Mucosa of descending colon (tissue), 3 donors: ENCODE measurements at regions not wholly inside any gene's neighbourhood (a gene's known extent, or its start where the extent isn't known, plus 50 kb on each side); places are given as distances from the start of the nearest gene placed in this dataset.

Experiments used
- ATAC-seq: fragments of 200-7000 bp; cut with Tn5 transposase; one replicate; pipeline ENCODE4 v1.9.1; 2020; ENCODE audit warnings: mild to moderate bottlenecking, moderate library complexity
- DNase-seq, 3 donors: peaks; one replicate each; pipeline ENCODE4 v3.0.0-alpha.2; 2020
- H3K36me3 ChIP-seq: fragments of 200-600 bp; one replicate; pipeline ENCODE4 v1.8.0; 2021; ENCODE audit warnings: low read depth, mild to moderate bottlenecking
- H3K4me1 ChIP-seq: fragments of 200-600 bp; one replicate; pipeline ENCODE4 v1.8.0; 2021; ENCODE audit warnings: low read depth, mild to moderate bottlenecking
- H3K4me3 ChIP-seq: fragments of 200-600 bp; one replicate; pipeline ENCODE4 v1.8.0; 2021; ENCODE audit warnings: mild to moderate bottlenecking
- H3K9me3 ChIP-seq: fragments of 200-600 bp; one replicate; pipeline ENCODE4 v1.8.0; 2021; ENCODE audit warnings: mild to moderate bottlenecking
- intact Hi-C, 2 donors: fragments of 100-400 bp; cut with DNase I in 1 of 2; cut with micrococcal nuclease in 1 of 2; formaldehyde crosslinking; loops; one replicate each; pipeline versions ENCODE4 v1.11.0 to v1.11.1; 2022; cut with DNase I, micrococcal nuclease
- TF ChIP-seq, protein P1 (sequence below): fragments of 200-600 bp; IDR thresholded peaks from one replicate; pipeline ENCODE4 v1.8.0; 2022; ENCODE audit warnings: antibody characterized with exemption, mild to moderate bottlenecking
- donor health status: DM: no; HTN: no; CAD: no; lungs with moderate emphysema.
- donor health status: DM: no; HTN: no; CAD: no.
- donor health status: DM: no; HTN: yes; CAD: no.

DNA sequence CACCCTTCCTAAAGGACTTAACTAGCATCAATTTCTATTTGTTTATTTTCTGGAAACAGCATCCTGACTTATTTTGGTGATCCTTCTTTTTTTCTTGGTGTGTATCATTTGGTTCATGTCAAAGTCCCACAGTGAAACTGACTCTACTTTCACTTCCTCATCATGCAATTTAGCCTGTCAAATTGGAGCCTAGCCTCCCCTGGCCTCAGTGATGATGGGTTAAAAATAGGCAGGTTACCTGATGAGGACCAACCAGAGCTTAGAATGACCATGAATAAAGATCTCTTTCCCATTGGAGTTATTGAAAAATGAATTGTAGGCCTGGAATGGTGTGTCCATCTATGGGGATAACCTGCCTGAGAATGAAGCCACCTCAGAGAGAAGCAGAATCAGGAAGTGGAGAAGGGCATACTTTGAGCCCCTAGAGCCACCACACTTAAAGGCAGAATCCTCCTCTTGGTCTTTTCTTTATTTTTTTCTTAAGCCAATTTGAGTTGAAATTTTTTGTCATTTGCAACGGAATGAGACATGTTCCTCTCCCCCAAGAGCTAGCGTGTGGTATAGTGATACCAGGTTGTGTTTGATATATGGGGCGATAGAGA is 105.6 kb downstream of the BTBD3 start:
- no peak for ATAC-seq
- H3K9me3 ChIP-seq = no peaks in the 10 kb centered on the region
- no peaks in the 10 kb centered on the region for H3K36me3 ChIP-seq
- H3K4me3 ChIP-seq = no peak overlapping the region
- TF ChIP-seq, protein P1, sequence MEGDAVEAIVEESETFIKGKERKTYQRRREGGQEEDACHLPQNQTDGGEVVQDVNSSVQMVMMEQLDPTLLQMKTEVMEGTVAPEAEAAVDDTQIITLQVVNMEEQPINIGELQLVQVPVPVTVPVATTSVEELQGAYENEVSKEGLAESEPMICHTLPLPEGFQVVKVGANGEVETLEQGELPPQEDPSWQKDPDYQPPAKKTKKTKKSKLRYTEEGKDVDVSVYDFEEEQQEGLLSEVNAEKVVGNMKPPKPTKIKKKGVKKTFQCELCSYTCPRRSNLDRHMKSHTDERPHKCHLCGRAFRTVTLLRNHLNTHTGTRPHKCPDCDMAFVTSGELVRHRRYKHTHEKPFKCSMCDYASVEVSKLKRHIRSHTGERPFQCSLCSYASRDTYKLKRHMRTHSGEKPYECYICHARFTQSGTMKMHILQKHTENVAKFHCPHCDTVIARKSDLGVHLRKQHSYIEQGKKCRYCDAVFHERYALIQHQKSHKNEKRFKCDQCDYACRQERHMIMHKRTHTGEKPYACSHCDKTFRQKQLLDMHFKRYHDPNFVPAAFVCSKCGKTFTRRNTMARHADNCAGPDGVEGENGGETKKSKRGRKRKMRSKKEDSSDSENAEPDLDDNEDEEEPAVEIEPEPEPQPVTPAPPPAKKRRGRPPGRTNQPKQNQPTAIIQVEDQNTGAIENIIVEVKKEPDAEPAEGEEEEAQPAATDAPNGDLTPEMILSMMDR = no peak
- no peak for DNase-seq
- intact Hi-C loops = no loop called here
- peaks cover 4% of the 10 kb centered on the region for H3K4me1 ChIP-seq

DNA sequence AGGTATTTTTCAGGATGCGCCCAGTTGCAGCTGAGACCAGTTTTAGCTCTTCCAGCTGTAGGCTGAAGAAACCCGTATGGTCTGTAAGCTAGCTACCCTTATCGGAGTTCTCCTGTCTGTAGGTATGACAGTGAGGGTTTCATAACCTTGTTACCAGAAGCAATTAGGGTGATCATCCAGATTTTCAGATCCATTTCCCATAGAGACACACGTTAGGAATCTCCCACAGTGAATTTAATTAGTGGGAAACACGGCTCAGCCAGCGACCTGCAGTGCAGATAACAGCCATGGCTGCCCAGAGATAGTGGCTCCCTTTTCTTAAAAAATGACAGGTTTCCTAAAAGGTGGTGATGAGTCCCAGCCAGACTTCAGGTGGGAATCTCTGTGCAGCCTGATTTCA is 111.1 kb downstream of the BTBD3 start:
- H3K4me1 ChIP-seq = no peaks in the 10 kb centered on the region
- ATAC-seq (no peak), DNase-seq (no peak)
- H3K4me3 ChIP-seq = no peak overlapping the region
- intact Hi-C loops = no loop called here
- H3K9me3 ChIP-seq = no peaks in the 10 kb centered on the region
- H3K36me3 ChIP-seq = no peaks in the 10 kb centered on the region
- TF ChIP-seq, protein P1 = no peak

GRCh38 chr20:12030470-12030869 is 112.8 kb downstream of the BTBD3 start:
- ATAC-seq = no peak
- Histone ChIP-seq H3K4me1 (no peaks in the 10 kb centered on the region), H3K9me3 (no peaks in the 10 kb centered on the region), H3K36me3 (no peaks in the 10 kb centered on the region), H3K4me3 (no peak overlapping the region)
- DNase-seq = no peak
- intact Hi-C loops = no loop called here
- TF ChIP-seq, protein P1 = no peak

- no peaks in the 10 kb centered on the region for H3K36me3 ChIP-seq
- intact Hi-C loops = no loop called here
- ATAC-seq (no peak), DNase-seq (no peak)
- no peak overlapping the region for H3K4me3 ChIP-seq
- H3K4me1 ChIP-seq = no peaks in the 10 kb centered on the region
- TF ChIP-seq, protein P1 = no peak
- H3K9me3 ChIP-seq = no peaks in the 10 kb centered on the region
Observed at GRCh38 chr20:12036142-12036541, 118.4 kb downstream of the BTBD3 start.

- H3K9me3 ChIP-seq = no peaks in the 10 kb centered on the region
- ATAC-seq (no peak), DNase-seq (no peak)
- H3K4me3 ChIP-seq = no peak overlapping the region
- TF ChIP-seq, protein P1 = no peak
- no peaks in the 10 kb centered on the region for H3K4me1 ChIP-seq
- no peaks in the 10 kb centered on the region for H3K36me3 ChIP-seq
- intact Hi-C loops = no loop called here
Observed at GRCh38 chr20:12037521-12037920, 119.8 kb downstream of the BTBD3 start.

- Histone ChIP-seq H3K4me3 (no peak overlapping the region), H3K9me3 (no peaks in the 10 kb centered on the region), H3K36me3 (no peaks in the 10 kb centered on the region), H3K4me1 (no peaks in the 10 kb centered on the region)
- intact Hi-C loops = no loop called here
- ATAC-seq (no peak), DNase-seq (no peak)
- TF ChIP-seq, protein P1 = no peak
Observed at GRCh38 chr20:12040261-12040660, 122.6 kb downstream of the BTBD3 start.
